Fibroblast of pulmonary artery (primary cell): ENCODE measurements at regions not wholly inside any gene's neighbourhood (a gene's known extent, or its start where the extent isn't known, plus 50 kb on each side); places are given as distances from the start of the nearest gene placed in this dataset.
"Not testable (repeated sequence)": the region's sequence is repeated elsewhere in the genome, so short reads cannot be mapped to it uniquely, and the experiment has no call there.

Experiments
- DNase-seq: peaks from one replicate; pipeline ENCODE4 v3.0.0-alpha.2; 2010; ENCODE audit warnings: low read depth
- H3K4me3 ChIP-seq: replicated peaks from 2 replicates; pipeline ENCODE4 v1.5.1; 2011; ENCODE audit warnings: low read depth, mild to moderate bottlenecking, control low read depth, low read length, moderate library complexity
- CTCF ChIP-seq: IDR thresholded peaks from 2 replicates; pipeline ENCODE4 v1.5.1; 2011; ENCODE audit warnings: mild to moderate bottlenecking, control low read depth, low read length, inconsistent platforms; ENCODE audit errors: missing control alignments

DNA sequence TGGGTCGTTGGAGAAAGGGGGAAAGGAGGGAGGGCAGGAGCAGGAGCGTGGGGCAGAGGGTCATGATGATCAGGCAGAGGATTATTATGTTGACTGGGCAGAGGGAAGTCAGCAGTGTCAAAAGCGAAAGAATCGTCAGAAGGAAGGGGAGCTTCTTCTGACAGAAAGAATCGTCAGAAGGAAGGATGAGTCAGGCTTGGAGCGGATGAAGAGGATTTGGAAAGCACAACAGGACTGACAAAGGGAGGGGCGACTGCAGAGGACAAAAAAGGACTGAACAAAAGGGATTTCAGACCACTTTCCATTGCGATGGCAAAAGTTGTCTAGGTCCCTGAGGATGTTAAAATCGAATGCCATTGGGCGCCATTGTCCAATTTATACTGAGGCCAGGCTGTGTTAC lies 1053.5 kb downstream of the SI start:
- no peak for DNase-seq
- H3K4me3 ChIP-seq = no peak overlapping the region
- no peak for TF ChIP-seq CTCF

GRCh38 chr3:164023480-164023879 lies 1054.8 kb downstream of the SI start:
- TF ChIP-seq CTCF = no peak
- H3K4me3 ChIP-seq = no peak overlapping the region
- no peak for DNase-seq

DNA sequence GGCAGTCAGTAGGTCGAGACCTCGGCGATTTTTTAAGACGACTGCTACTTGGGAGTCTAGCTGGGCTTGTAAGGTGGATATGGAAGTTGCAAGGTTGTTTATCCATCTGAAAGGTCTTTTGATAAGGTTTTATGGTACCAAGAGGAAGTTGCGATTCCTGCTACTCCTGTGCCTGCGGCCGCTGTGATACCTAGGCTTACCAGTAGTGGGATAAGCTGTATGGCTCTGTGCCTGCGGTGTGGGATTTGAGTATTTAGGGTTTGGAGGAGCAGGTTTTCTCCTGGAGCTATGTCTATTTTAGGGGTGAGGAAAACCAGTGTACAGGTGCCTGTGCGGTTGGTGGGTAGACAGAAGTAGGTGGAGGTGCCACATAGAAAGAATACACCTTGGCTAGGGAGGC lies 1059.8 kb downstream of the SI start:
- no peak for DNase-seq
- TF ChIP-seq CTCF = no peak
- no peak overlapping the region for H3K4me3 ChIP-seq

DNA sequence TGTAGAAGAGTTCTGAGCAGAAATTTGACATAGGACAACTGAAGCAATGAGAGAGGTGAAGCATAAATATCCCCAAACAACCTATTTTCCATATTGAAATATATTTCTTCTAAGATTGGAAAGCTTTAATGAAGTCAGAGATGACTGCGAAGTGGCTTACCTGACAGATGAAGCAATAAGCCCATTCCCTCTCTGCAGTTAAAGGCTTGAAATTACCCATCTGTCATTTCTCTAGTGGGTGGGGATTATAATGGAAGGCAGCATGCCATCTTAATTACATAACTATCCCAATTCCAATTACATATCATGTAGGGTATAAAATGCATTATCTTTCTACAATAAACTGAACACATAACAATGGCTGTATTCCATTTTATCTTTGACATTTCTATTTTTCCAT lies 1070.5 kb downstream of the SI start:
- no peak for TF ChIP-seq CTCF
- no peak for DNase-seq

GRCh38 chr3:164004205-164004604 lies 1074.1 kb downstream of the SI start:
- no peak for DNase-seq
- no peak for TF ChIP-seq CTCF
- no peak overlapping the region for H3K4me3 ChIP-seq

More for the DNA sequence above, 1070.5 kb downstream of the SI start:
- H3K4me3 ChIP-seq = no peak overlapping the region

DNA sequence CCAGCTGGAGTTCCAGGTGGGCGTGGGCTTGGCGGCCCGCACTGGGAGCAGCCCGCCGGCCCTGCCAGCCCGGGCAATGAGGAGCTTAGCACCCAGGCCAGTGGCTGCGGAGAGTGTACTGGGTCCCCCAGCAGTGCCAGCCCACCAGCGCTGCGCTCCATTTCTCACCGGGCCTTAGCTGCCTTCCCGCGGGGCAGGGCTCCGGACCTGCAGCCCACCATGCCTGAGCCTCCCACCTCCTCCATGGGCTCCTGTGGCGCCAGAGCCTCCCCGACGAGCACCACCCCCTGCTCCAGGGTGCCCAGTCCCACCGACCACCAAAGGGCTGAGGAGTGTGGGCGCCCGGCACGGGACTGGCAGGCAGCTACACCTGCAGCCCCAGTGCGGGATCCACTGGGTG lies 1075.3 kb downstream of the SI start:
- not testable (repeated sequence) for H3K4me3 ChIP-seq, DNase-seq

GRCh38 chr3:163983940-163984339 lies 1094.4 kb downstream of the SI start:
- DNase-seq = no peak
- H3K4me3 ChIP-seq = no peak overlapping the region
- TF ChIP-seq CTCF = no peak

GRCh38 chr3:163971861-163972260 lies 1106.4 kb downstream of the SI start:
- no peak overlapping the region for H3K4me3 ChIP-seq
- no peak for DNase-seq
- TF ChIP-seq CTCF = no peak
